ENCODE measurements at regions not wholly inside any gene's neighbourhood (a gene's known extent, or its start where the extent isn't known, plus 50 kb on each side); places are given as distances from the start of the nearest gene placed in this dataset.
A peak's percentile ranks its signal among the peaks of the same experiment; 100 is the strongest.

- no peak for DNase-seq
Observed at GRCh38 chr2:79355569-79355968, 157.3 kb upstream of the CTNNA2 start.

- DNase-seq, result no peak
Observed at GRCh38 chr2:79327460-79327859, 167.9 kb upstream of the REG3A start.

GRCh38 chr2:79320871-79321270 lies 161.3 kb upstream of the REG3A start:
- no peak for DNase-seq

GRCh38 chr2:79294994-79295393 lies 135.4 kb upstream of the REG3A start:
- DNase-seq, result no peak

GRCh38 chr2:79292958-79293315 lies 133.4 kb upstream of the REG3A start:
- no peak for DNase-seq

GRCh38 chr2:79292239-79292957 lies 132.8 kb upstream of the REG3A start:
- DNase-seq, result peak; percentile 4

- no peak for DNase-seq
Observed at GRCh38 chr2:79275863-79276262, 116.3 kb upstream of the REG3A start.

- DNase-seq, result no peak
Observed at GRCh38 chr2:79275197-79275596, 115.6 kb upstream of the REG3A start.

GRCh38 chr2:79272616-79273015 lies 113.1 kb upstream of the REG3A start:
- no peak for DNase-seq

- no peak for DNase-seq
Observed at GRCh38 chr2:79271456-79271855, 111.9 kb upstream of the REG3A start.

- no peak for DNase-seq
Observed at GRCh38 chr2:79260848-79261247, 101.3 kb upstream of the REG3A start.

GRCh38 chr2:79259959-79260358 lies 100.4 kb upstream of the REG3A start:
- DNase-seq, result no peak

- no peak for DNase-seq
Observed at GRCh38 chr2:79259296-79259695, 99.7 kb upstream of the REG3A start.

GRCh38 chr2:79253243-79253774 lies 93.8 kb upstream of the REG3A start:
- DNase-seq, result no peak

- no peak for DNase-seq
Observed at GRCh38 chr2:79250656-79251055, 91.1 kb upstream of the REG3A start.

GRCh38 chr2:79248776-79249175 lies 89.2 kb upstream of the REG3A start:
- DNase-seq, result no peak

GRCh38 chr2:79235135-79235534 lies 75.6 kb upstream of the REG3A start:
- DNase-seq, result no peak

- DNase-seq, result no peak
Observed at GRCh38 chr2:79223539-79223938, 64.0 kb upstream of the REG3A start.

- DNase-seq, result peak; percentile 32
Observed at GRCh38 chr2:79219383-79219988, 59.9 kb upstream of the REG3A start.

GRCh38 chr2:79210274-79210917 lies 50.8 kb upstream of the REG3A start:
- DNase-seq, result no peak
